Suppressor macrophage treated with lipopolysaccharide for 4 hours (primary cell): ENCODE measurements at regions not wholly inside any gene's neighbourhood (a gene's known extent, or its start where the extent isn't known, plus 50 kb on each side); places are given as distances from the start of the nearest gene placed in this dataset.

Experiments used
- DNase-seq: peaks from one replicate; pipeline ENCODE4 v3.0.0-alpha.2; 2020

GRCh38 chr3:65109966-65110500 is 422.2 kb upstream of the ADAMTS9 start:
- no peak for DNase-seq

DNA sequence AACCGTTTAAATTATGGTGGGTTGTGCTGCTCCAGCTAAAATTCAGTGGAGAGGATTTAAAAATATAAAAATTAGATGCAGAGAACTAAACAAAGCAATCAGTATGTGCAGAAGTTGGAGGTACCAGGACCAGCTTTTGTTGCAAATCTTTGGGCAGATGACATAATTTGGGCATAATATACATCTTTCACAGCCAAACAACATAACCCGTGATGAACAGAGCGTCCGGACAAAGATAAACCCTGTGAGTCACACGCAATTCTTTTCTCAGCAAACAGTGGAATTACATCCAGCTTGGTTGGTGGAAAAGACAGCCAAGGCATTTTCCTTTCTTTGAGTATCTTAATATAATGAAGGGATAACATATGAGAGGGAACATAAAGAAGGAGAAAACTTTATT is 419.4 kb upstream of the ADAMTS9 start:
- no peak for DNase-seq

DNA sequence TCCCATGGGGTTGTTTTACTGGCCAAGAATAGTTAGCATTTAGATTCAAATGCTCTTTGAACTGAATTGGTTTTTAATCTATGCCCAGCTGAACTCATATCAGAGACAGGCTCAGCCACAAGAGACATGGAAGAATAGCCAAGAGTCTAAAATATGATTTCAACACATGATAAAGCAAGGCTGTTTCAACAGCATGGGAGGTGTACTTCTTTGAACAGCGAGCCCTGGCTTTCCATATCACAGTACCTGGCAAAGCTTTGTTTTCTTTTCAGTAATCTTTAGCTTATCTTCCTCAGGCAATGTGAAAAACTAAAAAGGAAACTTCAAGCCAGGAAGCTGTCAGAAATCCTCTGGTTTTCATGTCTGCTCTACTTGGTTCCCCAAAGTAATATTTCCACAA is 413.6 kb upstream of the ADAMTS9 start:
- DNase-seq: no peak

GRCh38 chr3:65098400-65098799 is 410.6 kb upstream of the ADAMTS9 start:
- DNase-seq: no peak

- no peak for DNase-seq
These were observed 408.4 kb upstream of the ADAMTS9 start for GRCh38 chr3:65096110-65096745.

DNA sequence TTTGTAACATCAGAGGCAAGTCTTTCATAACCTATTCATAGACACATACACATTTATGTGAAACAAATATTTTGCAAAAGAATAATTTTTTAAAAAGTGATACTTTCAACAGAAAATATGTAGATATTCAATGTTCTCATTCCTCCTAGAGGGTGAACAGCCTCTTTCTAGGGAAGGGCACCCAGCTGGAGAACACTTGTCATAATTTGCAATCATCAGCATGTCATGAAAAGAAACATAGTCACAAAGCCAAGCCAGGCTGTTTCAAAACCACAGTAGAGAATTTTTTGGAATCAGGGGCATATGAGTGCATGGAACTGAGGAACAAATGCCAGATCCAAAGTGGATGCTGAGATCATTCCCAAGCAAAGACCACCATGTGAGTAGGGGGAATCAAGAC is 406.9 kb upstream of the ADAMTS9 start:
- DNase-seq: no peak

DNA sequence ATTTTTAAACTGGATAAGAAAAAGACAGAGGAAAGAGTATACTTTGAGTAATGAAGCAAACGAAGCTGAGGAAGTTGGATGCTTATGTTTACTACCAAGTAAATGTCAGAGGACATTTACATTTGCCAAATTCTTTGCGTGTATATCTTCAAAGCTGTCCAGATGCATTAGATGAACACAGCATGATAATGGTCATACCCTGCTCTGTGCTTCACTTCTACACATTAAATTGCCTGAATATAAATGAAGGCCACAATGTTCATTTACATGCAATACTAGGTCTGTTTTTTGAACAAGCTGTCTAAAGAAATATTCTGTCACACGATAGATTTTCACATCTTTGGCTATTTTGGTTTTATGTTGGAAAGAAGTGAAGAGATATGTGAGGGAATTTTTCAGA is 405.8 kb upstream of the ADAMTS9 start:
- no peak for DNase-seq

DNA sequence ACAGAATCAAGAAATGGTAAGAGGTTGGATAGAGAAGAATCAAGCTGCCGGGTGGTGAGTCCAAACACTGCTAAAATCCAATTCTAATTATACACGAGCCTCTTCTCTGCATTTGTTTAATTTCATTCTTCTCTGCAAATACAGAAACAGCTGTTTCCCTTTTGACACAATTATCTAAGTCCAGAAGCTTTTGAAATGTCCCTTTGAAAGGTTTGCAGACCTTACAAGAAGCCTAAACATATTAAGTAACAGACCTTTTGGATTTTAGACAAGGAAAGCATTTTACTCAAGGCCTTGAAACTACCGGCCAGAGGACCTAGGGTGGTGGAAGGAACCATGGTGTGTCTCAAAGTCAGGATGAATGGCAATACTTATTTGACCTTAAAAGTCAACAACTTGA is 403.8 kb upstream of the ADAMTS9 start:
- DNase-seq: no peak

DNA sequence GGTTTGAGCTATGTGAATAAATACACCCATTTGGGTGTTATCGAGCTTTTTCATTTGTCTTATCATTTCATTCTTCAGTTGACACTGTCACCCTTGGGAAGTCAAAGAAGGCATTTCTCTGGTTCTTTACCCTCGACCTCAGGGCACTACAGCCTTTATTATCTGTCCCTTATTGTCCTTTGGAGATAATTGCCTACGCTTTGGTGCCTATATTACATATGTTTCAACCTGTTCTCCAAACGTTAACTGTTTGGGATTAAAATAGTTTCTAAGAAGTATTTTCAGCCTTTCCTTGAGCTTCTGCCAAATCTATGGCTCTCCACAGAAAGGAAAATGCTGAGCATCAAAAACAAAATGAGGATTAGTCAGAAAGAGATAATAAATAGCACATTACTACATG is 395.4 kb upstream of the ADAMTS9 start:
- no peak for DNase-seq

GRCh38 chr3:65081536-65081935 is 393.7 kb upstream of the ADAMTS9 start:
- no peak for DNase-seq

- DNase-seq: no peak
These were observed 392.6 kb upstream of the ADAMTS9 start for GRCh38 chr3:65080432-65080831.

DNA sequence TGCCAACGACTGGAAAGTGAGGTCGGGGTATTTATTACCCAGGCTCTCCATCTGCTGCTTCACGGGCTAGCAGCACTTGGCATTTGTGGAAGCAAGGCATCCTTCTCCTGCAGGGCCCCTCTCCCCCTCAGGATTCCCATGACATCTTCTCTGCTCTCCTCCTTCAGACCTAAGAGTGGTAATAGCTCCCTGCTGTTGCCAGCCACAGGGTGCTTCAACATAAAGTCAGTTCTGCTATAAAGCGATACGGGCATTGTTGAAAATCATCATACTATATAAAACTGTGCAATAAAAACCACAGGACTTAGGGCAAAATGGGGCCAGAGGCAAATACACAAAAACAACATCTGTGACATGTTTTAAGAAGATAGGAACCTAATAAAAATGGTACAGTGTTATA is 391.8 kb upstream of the ADAMTS9 start:
- no peak for DNase-seq

DNA sequence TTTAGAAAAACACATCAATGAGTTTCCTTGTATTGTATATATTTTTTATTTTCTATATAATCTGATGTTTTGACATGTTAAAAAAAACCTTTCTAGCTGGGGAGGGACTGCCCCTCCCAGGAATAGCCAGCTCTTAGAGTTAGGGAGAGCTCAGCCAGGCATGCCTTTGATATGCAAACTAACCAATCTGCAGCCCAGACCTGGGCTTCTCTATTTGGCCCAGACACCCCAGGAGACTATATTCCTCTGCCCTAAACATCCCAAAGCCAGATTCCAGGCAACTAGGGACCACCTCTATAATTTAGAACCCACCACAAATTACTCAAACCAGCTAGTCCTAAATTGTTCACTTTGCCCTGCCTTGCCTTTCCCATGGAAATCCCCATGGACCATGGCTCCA is 390.9 kb upstream of the ADAMTS9 start:
- DNase-seq: no peak

- DNase-seq: no peak
These were observed 389.3 kb upstream of the ADAMTS9 start for GRCh38 chr3:65077124-65077523.

DNA sequence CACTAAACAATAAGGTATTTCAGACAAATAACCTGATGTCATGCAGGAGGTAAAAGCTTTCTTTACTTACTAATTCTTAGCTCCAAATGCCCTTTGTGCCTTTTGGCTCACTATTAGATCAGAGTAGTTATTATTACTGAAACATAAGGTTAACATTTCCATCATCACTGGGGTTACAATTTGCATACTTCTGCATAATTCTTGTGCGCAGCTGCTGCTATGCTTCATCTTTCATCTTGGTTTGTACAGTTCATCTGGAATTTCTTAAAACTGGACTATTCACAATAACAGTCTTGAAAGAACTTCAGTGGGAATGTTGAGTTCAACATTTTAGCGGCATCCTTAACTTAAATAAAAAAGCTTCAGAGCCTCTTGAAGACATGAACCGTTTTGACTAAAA is 383.2 kb upstream of the ADAMTS9 start:
- no peak for DNase-seq

DNA sequence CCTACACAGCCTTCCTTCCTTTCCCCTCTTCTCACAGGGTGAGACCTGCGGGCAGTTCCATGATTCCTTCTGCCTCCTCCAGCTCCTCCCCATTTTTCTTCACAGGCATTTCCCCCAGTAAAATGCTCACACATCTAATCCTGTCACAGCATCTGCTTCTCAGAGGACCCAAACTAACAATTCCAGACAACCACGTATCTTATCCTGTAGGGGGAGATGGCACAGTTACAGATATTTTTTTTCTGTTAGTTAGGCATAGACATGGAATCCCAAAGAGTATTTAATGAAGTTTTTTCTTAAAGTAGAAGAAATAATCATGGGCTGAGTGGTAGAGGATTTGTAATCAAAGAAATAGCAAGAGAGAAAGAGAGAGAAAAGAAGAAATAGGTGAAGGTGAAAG is 373.1 kb upstream of the ADAMTS9 start:
- no peak for DNase-seq

DNA sequence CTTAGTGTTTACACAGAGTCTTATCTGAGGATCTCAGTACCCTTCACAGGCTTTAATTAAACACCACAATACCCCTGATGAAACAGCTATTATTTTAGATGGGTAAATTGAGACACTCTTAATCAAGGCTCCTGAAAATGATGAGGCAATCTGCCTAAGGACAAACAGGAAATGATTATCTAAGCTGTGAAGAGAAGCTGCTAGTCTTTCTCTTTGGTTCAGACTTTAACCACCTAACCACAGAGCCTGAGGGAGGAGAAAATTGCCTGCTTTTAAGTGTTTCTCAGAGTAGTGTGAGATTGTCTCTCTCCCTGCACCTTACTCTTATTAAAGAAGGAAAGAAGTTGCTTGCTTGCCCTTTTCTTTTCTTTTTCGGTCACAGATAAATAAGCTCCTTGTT is 364.3 kb upstream of the ADAMTS9 start:
- DNase-seq: no peak

DNA sequence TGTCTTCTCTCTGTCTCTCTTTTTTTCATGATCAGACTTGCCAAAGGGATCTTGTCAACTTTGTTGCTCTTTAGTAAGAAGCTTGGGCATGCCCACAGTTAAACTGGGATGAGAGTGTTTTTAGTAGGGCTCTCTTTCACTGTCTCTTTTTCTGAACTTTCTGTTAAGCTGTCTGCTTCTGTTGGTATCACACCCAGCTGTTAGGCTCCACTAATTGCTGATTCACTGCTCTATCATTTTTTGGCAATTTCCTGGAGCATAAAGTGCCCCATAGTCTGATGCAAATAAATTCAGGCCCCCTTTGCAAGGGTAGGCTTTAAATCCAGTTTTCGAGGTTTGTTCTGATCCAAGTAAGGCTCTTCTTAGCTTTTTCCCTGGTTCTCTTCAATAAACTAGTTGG is 360.4 kb upstream of the ADAMTS9 start:
- DNase-seq: no peak

DNA sequence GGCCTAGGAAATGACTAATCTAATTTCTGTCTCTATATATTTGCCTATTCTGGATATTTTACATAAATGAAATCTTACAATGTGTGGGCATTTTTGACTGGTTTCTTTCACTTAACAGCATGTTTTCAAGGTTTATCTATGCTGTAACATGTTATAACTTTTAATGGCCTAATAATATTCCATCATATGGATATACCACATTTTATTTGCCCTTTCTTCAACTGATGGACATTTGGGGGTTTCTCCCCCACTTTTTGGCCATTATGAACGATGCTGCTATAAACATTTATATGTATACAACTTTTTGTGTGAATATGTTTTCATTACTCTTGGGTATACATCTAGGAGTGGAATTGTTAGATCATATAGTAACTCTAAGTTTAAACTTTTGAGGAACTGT is 357.3 kb upstream of the ADAMTS9 start:
- no peak for DNase-seq

DNA sequence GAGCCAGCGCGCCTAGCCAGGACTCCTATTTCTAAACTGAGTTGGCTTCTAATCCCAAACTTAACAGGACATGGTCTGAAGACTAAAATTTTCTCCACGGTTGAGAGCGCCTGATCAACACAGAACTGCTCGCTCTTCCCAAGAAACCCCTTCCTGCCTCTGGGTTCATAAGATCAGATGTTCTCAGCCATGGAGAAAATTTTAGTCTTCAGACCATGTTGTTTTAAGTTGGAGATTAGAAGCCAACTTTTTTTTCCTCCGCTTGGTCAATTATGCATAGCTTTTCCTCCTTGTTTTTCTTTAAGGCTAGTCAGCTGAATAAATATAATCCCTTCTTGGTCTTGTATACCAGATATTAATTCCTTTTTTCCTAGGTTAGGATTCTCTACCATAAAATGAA is 356.6 kb upstream of the ADAMTS9 start:
- no peak for DNase-seq

DNA sequence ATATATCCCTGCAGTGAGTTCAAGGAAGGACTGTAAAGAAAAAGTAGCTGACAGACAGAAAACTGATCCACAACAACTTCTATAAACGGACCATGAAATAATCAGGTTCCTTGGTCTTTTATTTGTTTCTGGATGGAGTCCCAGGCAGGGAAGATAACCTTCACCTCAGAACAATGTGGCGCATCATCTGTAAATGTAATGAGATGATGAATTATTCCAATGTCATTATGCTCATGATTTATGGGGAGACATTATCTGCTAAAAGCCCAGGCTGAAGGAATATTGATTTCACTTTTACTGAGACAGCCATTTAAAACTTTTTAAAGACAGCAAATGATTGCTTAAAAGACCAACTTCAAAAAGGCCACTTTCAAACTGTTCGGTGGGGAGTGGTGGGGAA is 354.9 kb upstream of the ADAMTS9 start:
- DNase-seq: no peak

DNA sequence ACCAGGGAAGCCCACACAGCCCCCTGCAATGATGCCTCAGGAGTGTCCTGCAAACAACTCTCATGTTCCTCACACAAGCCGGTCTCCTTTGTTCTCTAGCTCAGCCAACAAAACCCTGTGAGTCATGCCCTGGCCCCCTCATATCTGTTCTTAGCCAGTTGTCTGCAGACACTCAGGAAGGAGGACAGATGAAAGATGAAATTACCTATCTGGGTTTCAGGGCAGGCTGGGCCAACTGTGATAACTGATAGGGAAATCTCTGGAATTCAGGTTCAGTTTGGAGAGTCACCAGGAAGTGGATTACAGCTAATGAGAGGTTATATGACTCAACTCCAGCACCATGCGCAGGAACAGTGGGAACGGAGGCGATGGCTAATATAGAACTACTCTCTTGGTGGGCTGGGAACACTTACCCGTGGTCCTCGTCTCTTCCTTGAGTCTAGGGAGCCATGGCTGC is 352.0 kb upstream of the ADAMTS9 start:
- no peak for DNase-seq

- no peak for DNase-seq
These were observed 350.1 kb upstream of the ADAMTS9 start for GRCh38 chr3:65037861-65038260.

- DNase-seq: no peak
These were observed 347.4 kb upstream of the ADAMTS9 start for GRCh38 chr3:65035246-65035645.

- no peak for DNase-seq
These were observed 345.8 kb upstream of the ADAMTS9 start for GRCh38 chr3:65033576-65033975.
